ENCODE measurements at regions not wholly inside any gene's neighbourhood (a gene's known extent, or its start where the extent isn't known, plus 50 kb on each side); places are given as distances from the start of the nearest gene placed in this dataset.
"Not testable (repeated sequence)": the region's sequence is repeated elsewhere in the genome, so short reads cannot be mapped to it uniquely, and the experiment has no call there.

- in situ Hi-C loops (cut with HindIII; ENCODE audit: low sequenced_read_pairs), result no loop called here
These were observed 234.5 kb upstream of the SSTR1 start for GRCh38 chr14:37972941-37973887.

GRCh38 chr14:37974421-37974820, 233.3 kb upstream of the SSTR1 start:
- in situ Hi-C loops (cut with HindIII; ENCODE audit: low sequenced_read_pairs), result no loop called here

GRCh38 chr14:37977481-37977880, 230.2 kb upstream of the SSTR1 start:
- in situ Hi-C loops (cut with HindIII; ENCODE audit: low sequenced_read_pairs), result no loop called here

GRCh38 chr14:37985826-37986470, 221.8 kb upstream of the SSTR1 start:
- in situ Hi-C loops (cut with HindIII; ENCODE audit: low sequenced_read_pairs), result no loop called here

- in situ Hi-C loops (cut with HindIII; ENCODE audit: low sequenced_read_pairs), result no loop called here
These were observed 219.2 kb upstream of the SSTR1 start for GRCh38 chr14:37988472-37988871.

- in situ Hi-C loops (cut with HindIII; ENCODE audit: low sequenced_read_pairs), result no loop called here
These were observed 216.7 kb upstream of the SSTR1 start for GRCh38 chr14:37991027-37991426.

GRCh38 chr14:37992499-37992898, 215.2 kb upstream of the SSTR1 start:
- in situ Hi-C loops (cut with HindIII; ENCODE audit: low sequenced_read_pairs), result no loop called here

GRCh38 chr14:37994846-37995372, 212.8 kb upstream of the SSTR1 start:
- in situ Hi-C loops (cut with HindIII; ENCODE audit: low sequenced_read_pairs), result no loop called here

GRCh38 chr14:37997017-37997416, 210.7 kb upstream of the SSTR1 start:
- in situ Hi-C loops (cut with HindIII; ENCODE audit: low sequenced_read_pairs), result no loop called here

GRCh38 chr14:38000340-38000739, 207.4 kb upstream of the SSTR1 start:
- in situ Hi-C loops (cut with HindIII; ENCODE audit: low sequenced_read_pairs), result no loop called here

- in situ Hi-C loops (cut with HindIII; ENCODE audit: low sequenced_read_pairs), result no loop called here
These were observed 206.2 kb upstream of the SSTR1 start for GRCh38 chr14:38001501-38001900.

GRCh38 chr14:38003746-38004609, 203.7 kb upstream of the SSTR1 start:
- in situ Hi-C loops (cut with HindIII; ENCODE audit: low sequenced_read_pairs), result no loop called here

- in situ Hi-C loops (cut with HindIII; ENCODE audit: low sequenced_read_pairs), result no loop called here
These were observed 203.2 kb upstream of the SSTR1 start for GRCh38 chr14:38004610-38004879.

- in situ Hi-C loops (cut with HindIII; ENCODE audit: low sequenced_read_pairs), result not testable (repeated sequence)
These were observed 196.5 kb upstream of the SSTR1 start for GRCh38 chr14:38011156-38011555.

- in situ Hi-C loops (cut with HindIII; ENCODE audit: low sequenced_read_pairs), result no loop called here
These were observed 195.6 kb upstream of the SSTR1 start for GRCh38 chr14:38012056-38012455.

GRCh38 chr14:38016497-38016896, 191.2 kb upstream of the SSTR1 start:
- in situ Hi-C loops (cut with HindIII; ENCODE audit: low sequenced_read_pairs), result no loop called here

GRCh38 chr14:38021861-38022260, 185.8 kb upstream of the SSTR1 start:
- in situ Hi-C loops (cut with HindIII; ENCODE audit: low sequenced_read_pairs), result no loop called here

- in situ Hi-C loops (cut with HindIII; ENCODE audit: low sequenced_read_pairs), result no loop called here
These were observed 184.9 kb upstream of the SSTR1 start for GRCh38 chr14:38022775-38023174.

- in situ Hi-C loops (cut with HindIII; ENCODE audit: low sequenced_read_pairs), result no loop called here
These were observed 169.5 kb upstream of the SSTR1 start for GRCh38 chr14:38038171-38038570.

GRCh38 chr14:38038986-38039385, 168.7 kb upstream of the SSTR1 start:
- in situ Hi-C loops (cut with HindIII; ENCODE audit: low sequenced_read_pairs), result no loop called here

- in situ Hi-C loops (cut with HindIII; ENCODE audit: low sequenced_read_pairs), result no loop called here
These were observed 168.2 kb upstream of the SSTR1 start for GRCh38 chr14:38039496-38039895.
